GM18520 (cell line): ENCODE measurements at regions not wholly inside any gene's neighbourhood (a gene's known extent, or its start where the extent isn't known, plus 50 kb on each side); places are given as distances from the start of the nearest gene placed in this dataset.
"Not testable (repeated sequence)": the region's sequence is repeated elsewhere in the genome, so short reads cannot be mapped to it uniquely, and the experiment has no call there.

Experiments
- ATAC-seq: cut with Tn5 transposase; IDR thresholded peaks from one replicate; pipeline ENCODE4 v1.9.1; 2021; ENCODE audit not compliant: unreplicated experiment

DNA sequence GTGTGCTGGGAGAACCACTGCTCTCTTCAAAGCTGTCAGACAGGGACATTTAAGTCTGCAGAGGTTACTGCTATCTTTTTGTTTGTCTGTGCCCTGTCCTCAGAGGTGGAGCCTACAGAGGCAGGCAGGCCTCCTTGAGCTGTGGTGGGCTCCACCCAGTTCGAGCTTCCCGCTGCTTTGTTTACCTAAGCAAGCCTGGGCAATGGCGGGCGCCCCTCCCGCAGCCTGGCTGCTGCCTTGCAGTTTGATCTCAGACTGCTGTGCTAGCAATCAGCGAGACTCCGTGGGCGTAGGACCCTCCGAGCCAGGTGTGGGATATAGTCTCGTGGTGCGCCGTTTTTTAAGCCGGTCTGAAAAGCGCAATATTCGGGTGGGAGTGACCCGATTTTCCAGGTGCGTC is 164.0 kb downstream of the HRH4 start:
- ATAC-seq = not testable (repeated sequence)

- ATAC-seq = no peak
These were observed 167.3 kb downstream of the HRH4 start for GRCh38 chr18:24627644-24628315.

DNA sequence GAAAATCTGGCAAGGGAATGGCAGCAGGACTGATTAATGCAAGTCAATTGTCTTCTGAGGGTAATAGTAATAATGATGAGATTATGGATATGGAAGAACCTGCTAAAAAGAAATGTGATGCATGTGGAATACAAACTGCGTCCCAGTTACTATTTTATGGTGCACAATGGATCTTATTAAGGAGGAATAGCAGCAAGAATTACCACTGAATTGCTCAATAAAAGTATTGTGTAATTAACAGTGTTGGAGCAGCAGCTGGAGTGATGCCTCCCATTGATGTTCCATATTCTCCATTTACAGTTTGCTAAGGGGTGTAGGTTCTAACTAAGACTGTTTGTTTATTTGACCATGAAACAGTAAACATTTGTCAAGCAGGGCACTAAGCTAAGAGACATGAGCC is 167.9 kb downstream of the HRH4 start:
- ATAC-seq = no peak

- ATAC-seq = no peak
These were observed 169.5 kb downstream of the HRH4 start for GRCh38 chr18:24629921-24630320.

GRCh38 chr18:24630346-24630880 is 170.0 kb downstream of the HRH4 start:
- no peak for ATAC-seq

DNA sequence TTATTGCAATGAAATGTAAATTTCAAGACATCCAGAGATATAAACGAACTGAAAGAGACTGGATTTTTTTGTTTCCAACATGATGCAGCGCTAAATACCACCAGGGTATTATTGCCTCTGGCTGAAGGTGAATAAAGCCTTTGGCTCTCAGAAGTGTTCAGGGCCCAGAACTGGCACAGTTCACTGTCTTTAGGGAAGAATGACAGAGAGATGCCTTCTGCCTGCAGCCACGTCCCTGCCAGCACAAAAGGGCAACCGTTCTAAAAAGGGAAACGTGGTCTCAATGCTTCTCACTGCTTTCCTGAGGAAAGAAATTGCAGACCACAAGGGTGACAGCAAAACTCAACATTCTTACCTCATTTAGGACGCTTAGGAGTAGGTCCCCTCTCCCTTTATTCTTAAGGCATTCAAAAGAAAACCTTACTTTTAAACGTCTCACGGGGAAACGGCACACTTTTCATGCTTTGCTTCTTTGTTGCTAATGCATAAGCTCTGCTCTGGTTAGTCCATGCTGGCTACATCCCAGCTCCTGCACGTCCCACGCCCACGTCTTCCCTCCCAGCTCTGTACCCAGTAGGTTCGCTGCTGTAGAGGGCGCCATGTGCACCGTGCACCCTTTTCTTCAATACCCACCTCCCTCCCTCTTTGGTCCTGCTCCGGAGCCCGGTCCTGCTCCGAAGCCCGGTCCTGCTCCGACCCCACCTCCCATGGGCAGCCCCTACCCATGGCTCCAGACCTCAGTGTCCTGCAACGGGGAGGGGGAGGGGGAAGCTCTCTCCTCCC is 171.0 kb downstream of the HRH4 start:
- no peak for ATAC-seq

- no peak for ATAC-seq
These were observed 171.9 kb downstream of the HRH4 start for GRCh38 chr18:24632158-24632988.

DNA sequence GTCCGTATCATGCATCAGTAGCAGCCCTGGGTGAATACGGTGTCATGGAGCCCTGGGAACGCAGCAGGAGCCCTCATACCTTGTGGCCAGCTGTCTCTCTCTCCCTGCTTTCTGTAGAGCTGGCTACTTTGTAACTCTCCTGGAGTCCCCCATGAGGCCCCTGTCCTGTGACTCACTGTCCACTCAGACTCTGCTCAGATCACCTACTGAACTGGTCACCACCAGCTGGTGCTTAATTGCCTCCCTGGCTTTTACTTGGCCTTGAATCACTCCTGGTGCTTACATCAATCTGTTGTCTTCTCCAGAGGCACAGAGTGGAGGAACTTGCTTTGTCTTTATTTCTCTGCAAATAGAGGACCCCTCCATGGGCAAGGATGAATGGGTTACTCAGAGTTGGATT is 172.7 kb downstream of the HRH4 start:
- no peak for ATAC-seq

GRCh38 chr18:24649571-24649970 is 189.1 kb downstream of the HRH4 start:
- no peak for ATAC-seq

GRCh38 chr18:24651434-24651833 is 191.0 kb downstream of the HRH4 start:
- ATAC-seq = no peak

DNA sequence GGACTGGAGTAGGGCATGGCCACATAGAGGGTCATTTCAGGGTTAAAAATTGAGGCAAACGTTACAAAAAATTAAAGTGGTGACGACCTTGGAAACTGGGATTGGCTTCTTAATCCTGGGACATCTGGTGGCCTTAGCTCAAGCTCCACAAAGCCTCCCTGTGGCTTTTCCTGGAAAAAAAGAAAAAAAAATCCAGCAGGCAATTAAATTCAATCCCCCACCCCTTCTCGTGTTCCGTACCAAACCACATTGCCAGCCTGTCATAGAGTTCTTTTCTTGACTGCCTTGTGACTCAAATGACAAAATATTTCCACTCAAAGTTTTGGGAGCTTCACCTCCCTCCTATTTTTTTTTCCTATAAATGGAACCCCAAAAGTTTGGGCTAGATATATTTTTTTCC is 195.6 kb downstream of the HRH4 start:
- ATAC-seq = no peak

- ATAC-seq = no peak
These were observed 196.4 kb downstream of the HRH4 start for GRCh38 chr18:24656551-24657443.

GRCh38 chr18:24657444-24657842 is 197.0 kb downstream of the HRH4 start:
- ATAC-seq = no peak

- ATAC-seq = no peak
These were observed 197.9 kb downstream of the HRH4 start for GRCh38 chr18:24658302-24658701.

GRCh38 chr18:24659827-24660720 is 199.6 kb downstream of the HRH4 start:
- ATAC-seq = no peak

DNA sequence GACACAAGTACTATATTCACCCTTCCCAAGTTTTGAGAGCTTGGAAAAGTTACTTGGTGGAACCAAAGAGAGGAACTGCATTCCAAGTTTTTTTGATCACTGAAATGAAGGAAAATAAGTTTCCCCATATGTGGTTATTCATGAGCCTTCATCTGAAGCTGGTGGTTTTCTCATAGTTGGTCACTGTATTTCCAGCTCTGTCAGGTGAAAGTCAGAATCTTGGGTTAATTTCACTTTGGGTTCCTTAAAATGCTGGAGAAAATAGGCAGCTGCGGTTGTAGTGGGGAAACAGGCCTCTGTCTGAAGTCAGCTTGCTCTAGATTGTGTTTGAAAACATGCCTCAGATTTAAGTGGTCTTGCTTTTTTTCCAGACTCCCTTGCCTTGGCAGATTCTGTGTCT is 200.5 kb downstream of the HRH4 start:
- ATAC-seq = no peak

- no peak for ATAC-seq
These were observed 202.0 kb downstream of the HRH4 start for GRCh38 chr18:24662412-24662821.

DNA sequence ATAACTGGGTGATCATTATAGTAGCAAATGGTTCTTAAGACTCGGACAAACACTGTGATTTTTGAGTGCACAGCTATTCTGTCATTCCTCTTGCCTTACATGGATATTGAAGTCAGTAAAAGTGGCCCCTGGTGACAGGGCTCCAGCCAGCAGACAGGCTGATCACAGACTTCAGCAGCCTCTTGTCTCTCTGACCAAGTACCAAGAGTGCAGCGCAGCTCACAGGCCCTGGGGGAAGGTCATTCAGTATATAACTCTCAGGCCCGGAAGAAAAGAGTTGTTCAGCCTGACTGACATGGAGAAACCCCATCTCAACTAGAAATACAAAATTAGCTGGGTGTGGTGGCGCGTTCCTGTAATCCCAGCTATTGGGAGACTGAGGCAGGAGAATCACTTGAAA is 202.6 kb downstream of the HRH4 start:
- no peak for ATAC-seq

GRCh38 chr18:24669015-24669414 is 208.6 kb downstream of the HRH4 start:
- no peak for ATAC-seq
